H9 (cell line): ENCODE measurements at regions not wholly inside any gene's neighbourhood (a gene's known extent, or its start where the extent isn't known, plus 50 kb on each side); places are given as distances from the start of the nearest gene placed in this dataset.

Source experiments
- DNase-seq: peaks from one replicate; pipeline ENCODE4 v3.0.0-alpha.2; 2017
- H2AFZ ChIP-seq: one replicate; pipeline ENCODE4 v1.6.1; 2013; ENCODE audit warnings: mild to moderate bottlenecking, low read length, control low read depth, moderate library complexity
- H2AK5ac ChIP-seq: 2 replicates; pipeline ENCODE4 v1.6.1; 2013; ENCODE audit warnings: low read length, control low read depth, mixed read lengths; ENCODE audit not compliant: insufficient read length
- H2BK120ac ChIP-seq: one replicate; pipeline ENCODE4 v1.6.1; 2013; ENCODE audit warnings: low read depth, mild to moderate bottlenecking, low read length, control low read depth, inconsistent platforms; ENCODE audit not compliant: poor library complexity, severe bottlenecking
- H2BK12ac ChIP-seq: 2 replicates; pipeline ENCODE4 v1.6.1; 2013; ENCODE audit warnings: low read length, control low read depth, mixed read lengths, low read depth; ENCODE audit not compliant: insufficient read length
- H2BK15ac ChIP-seq: 2 replicates; pipeline ENCODE4 v1.6.1; 2013; ENCODE audit warnings: low read depth, low read length, control low read depth
- H2BK20ac ChIP-seq: one replicate; pipeline ENCODE4 v1.6.1; 2013; ENCODE audit warnings: low read depth, mild to moderate bottlenecking, low read length, control low read depth, inconsistent platforms; ENCODE audit not compliant: poor library complexity, severe bottlenecking
- H2BK5ac ChIP-seq: 2 replicates; pipeline ENCODE4 v1.6.1; 2013; ENCODE audit warnings: low read length, control low read depth, mixed read lengths; ENCODE audit not compliant: insufficient read length
- H3K14ac ChIP-seq: 2 replicates; pipeline ENCODE4 v1.6.1; 2013; ENCODE audit warnings: low read length, control low read depth; ENCODE audit not compliant: insufficient read depth
- H3K18ac ChIP-seq: 2 replicates; pipeline ENCODE4 v1.6.1; 2013; ENCODE audit warnings: low read depth, mild to moderate bottlenecking, mixed read lengths, low read length, control low read depth; ENCODE audit not compliant: insufficient read length
- H3K23ac ChIP-seq: 2 replicates; pipeline ENCODE4 v1.6.1; 2013; ENCODE audit warnings: low read length, control low read depth, mixed read lengths, low read depth; ENCODE audit not compliant: insufficient read length
- H3K23me2 ChIP-seq: 2 replicates; pipeline ENCODE4 v1.6.1; 2013; ENCODE audit warnings: low read depth, mild to moderate bottlenecking, mixed read lengths, low read length, control low read depth; ENCODE audit not compliant: insufficient read length, poor library complexity, severe bottlenecking
- H3K27ac ChIP-seq: 2 replicates; pipeline ENCODE4 v1.5.1; 2013; ENCODE audit warnings: low read length, control low read depth, mixed read lengths, low read depth; ENCODE audit not compliant: insufficient read length
- H3K27me3 ChIP-seq: 2 replicates; pipeline ENCODE4 v1.6.1; 2013; ENCODE audit warnings: low read length, control low read depth, inconsistent platforms; ENCODE audit not compliant: insufficient read depth
- H3K4ac ChIP-seq: 2 replicates; pipeline ENCODE4 v1.6.1; 2013; ENCODE audit warnings: low read depth, mild to moderate bottlenecking, control low read depth, inconsistent platforms, low read length, moderate library complexity
- H3K4me1 ChIP-seq: 2 replicates; pipeline ENCODE4 v1.6.1; 2013; ENCODE audit warnings: low read length, control low read depth, inconsistent platforms; ENCODE audit not compliant: insufficient read depth
- H3K4me2 ChIP-seq: 2 replicates; pipeline ENCODE4 v1.6.1; 2013; ENCODE audit warnings: low read length, control low read depth, mixed read lengths; ENCODE audit not compliant: insufficient read length, insufficient read depth
- H3K56ac ChIP-seq: 2 replicates; pipeline ENCODE4 v1.6.1; 2013; ENCODE audit warnings: low read depth, mild to moderate bottlenecking, mixed read lengths, low read length, control low read depth; ENCODE audit not compliant: insufficient read length
- H3K79me1 ChIP-seq: 2 replicates; pipeline ENCODE4 v1.6.1; 2013; ENCODE audit warnings: low read depth, mild to moderate bottlenecking, moderate library complexity, low read length, control low read depth, inconsistent platforms; ENCODE audit not compliant: insufficient read depth, poor library complexity, severe bottlenecking
- H3K79me2 ChIP-seq: 2 replicates; pipeline ENCODE4 v1.6.1; 2013; ENCODE audit warnings: low read length, control low read depth, inconsistent platforms; ENCODE audit not compliant: insufficient read depth
- H3K9ac ChIP-seq: 2 replicates; pipeline ENCODE4 v1.6.1; 2013; ENCODE audit warnings: low read length, control low read depth, mixed read lengths; ENCODE audit not compliant: insufficient read length; ENCODE audit errors: extremely low read depth
- H3K9me3 ChIP-seq: one replicate; pipeline ENCODE4 v1.6.1; 2013; ENCODE audit warnings: low read depth, low read length, inconsistent platforms; ENCODE audit not compliant: control insufficient read depth
- H3T11ph ChIP-seq: one replicate; pipeline ENCODE4 v1.6.1; 2013; ENCODE audit warnings: mild to moderate bottlenecking, low read length, control low read depth, inconsistent platforms
- H4K20me1 ChIP-seq: one replicate; pipeline ENCODE4 v1.6.1; 2013; ENCODE audit not compliant: control insufficient read depth, insufficient read length, insufficient read depth
- H4K5ac ChIP-seq: 2 replicates; pipeline ENCODE4 v1.6.1; 2013; ENCODE audit warnings: low read depth, mild to moderate bottlenecking, mixed read lengths, low read length, control low read depth; ENCODE audit not compliant: insufficient read length
- H4K8ac ChIP-seq: replicated peaks from 2 replicates; pipeline ENCODE4 v1.6.1; 2013; ENCODE audit warnings: low read length, control low read depth, mixed read lengths, low read depth; ENCODE audit not compliant: insufficient read length
- H4K91ac ChIP-seq: 2 replicates; pipeline ENCODE4 v1.6.1; 2013; ENCODE audit warnings: low read depth, mild to moderate bottlenecking, moderate library complexity, mixed read lengths, low read length, control low read depth; ENCODE audit not compliant: insufficient read length
- H3K27ac Mint-ChIP-seq, 3 experiments: 2 replicates in 2 of 3; 3 replicates in 1 of 3; pipeline ENCODE4 v1.8.0; 2020 to 2021; ENCODE audit warnings: mixed read lengths in 3 of 3, mild to moderate bottlenecking in 1 of 3, moderate library complexity in 1 of 3
- H3K27me3 Mint-ChIP-seq: 2 replicates; pipeline ENCODE4 v1.8.0; 2021; ENCODE audit warnings: low read depth, mild to moderate bottlenecking, moderate library complexity, mixed read lengths
- H3K36me3 Mint-ChIP-seq, 3 experiments: 2 replicates in 2 of 3; 3 replicates in 1 of 3; pipeline ENCODE4 v1.8.0; 2020 to 2021; ENCODE audit warnings: low read depth in 3 of 3, mixed read lengths in 3 of 3; ENCODE audit not compliant: insufficient read depth in 1 of 3
- H3K4me1 Mint-ChIP-seq, 2 experiments: 2 replicates each; pipeline ENCODE4 v1.8.0; 2020; ENCODE audit warnings: mixed read lengths in 2 of 2
- H3K4me3 Mint-ChIP-seq, 2 experiments: 2 replicates in 1 of 2; 3 replicates in 1 of 2; pipeline ENCODE4 v1.8.0; 2020 to 2021; ENCODE audit warnings: mild to moderate bottlenecking in 2 of 2, mixed read lengths in 2 of 2, moderate library complexity in 1 of 2
- H3K9me3 Mint-ChIP-seq, 2 experiments: 2 replicates in 1 of 2; 3 replicates in 1 of 2; pipeline ENCODE4 v1.8.0; 2020; ENCODE audit warnings: mild to moderate bottlenecking in 2 of 2, mixed read lengths in 2 of 2, moderate library complexity in 1 of 2
- CTCF ChIP-seq: fragments of 200-600 bp; sonication (generic); conservative IDR thresholded peaks from 3 replicates; pipeline ENCODE4 v1.8.0; 2021; ENCODE audit warnings: antibody characterized with exemption, mild to moderate bottlenecking
- WGBS: extraction: QIAGEN DNeasy Blood & Tissue Kit; methylation state at CpG from one replicate; pipeline ENCODE4 v1.1.7; 2013; ENCODE audit warnings: missing lambda C conversion rate, low lambda C conversion rate, mixed read lengths; ENCODE audit not compliant: insufficient read length; ENCODE audit errors: extremely low coverage; 5-methylcytosine and 5-hydroxymethylcytosine counted together

DNA sequence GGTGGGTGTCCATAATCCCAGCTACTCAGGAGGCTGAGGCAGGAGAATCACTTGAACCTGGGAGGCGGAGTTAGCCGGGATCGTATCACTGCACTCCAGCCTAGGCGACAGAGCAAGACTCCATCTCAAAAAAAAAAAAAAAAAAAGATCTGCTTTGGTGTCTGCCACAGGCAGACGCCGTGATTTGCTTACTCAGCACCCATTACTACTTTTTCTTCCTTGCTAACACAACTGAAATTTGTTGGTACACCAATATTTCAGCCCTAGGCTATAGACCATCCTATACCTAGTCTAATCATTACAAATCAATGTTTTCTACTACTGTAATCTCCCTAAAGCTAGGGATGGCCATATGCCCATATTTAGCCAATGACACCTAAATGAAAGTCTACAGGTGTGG is 53.5 kb upstream of the PARD3 start:
- Histone ChIP-seq H3K4me1 (no peaks in the 10 kb centered on the region), H3K23ac (no peak overlapping the region), H4K5ac (no peak overlapping the region), H2BK15ac (no peak overlapping the region), H3T11ph (no peak overlapping the region), H2BK20ac (no peak overlapping the region), H2AK5ac (no peak overlapping the region), H2BK5ac (no peak overlapping the region), H4K91ac (no peak overlapping the region), H3K23me2 (no peaks in the 10 kb centered on the region), H3K4me2 (no peak overlapping the region), H4K8ac (no peak overlapping the region), H3K18ac (no peak overlapping the region), H3K27me3 (no peaks in the 10 kb centered on the region), H2AFZ (no peak overlapping the region), H3K27ac (no peak overlapping the region), H4K20me1 (no peaks in the 10 kb centered on the region), H3K14ac (no peak overlapping the region), H3K9me3 (no peaks in the 10 kb centered on the region), H3K4ac (no peak overlapping the region), H3K9ac (no peak overlapping the region), H3K79me2 (no peaks in the 10 kb centered on the region), H3K56ac (no peak overlapping the region), H2BK120ac (no peak overlapping the region), H3K79me1 (no peaks in the 10 kb centered on the region), H2BK12ac (no peak overlapping the region)
- Mint-ChIP-seq H3K27ac (no peak overlapping the region), H3K4me1 (peaks cover 12 to 19% of the 10 kb centered on the region in 2 experiments), H3K9me3 (no peaks in the 10 kb centered on the region; a peak in 1 of 5 replicates), H3K4me3 (no peak overlapping the region; a peak in 1 of 5 replicates), H3K27me3 (no peaks in the 10 kb centered on the region; the same call in 1 of the 2 replicates), H3K36me3 (no peaks in the 10 kb centered on the region)
- no CpG with 5 or more reads among the region's 6 CpGs for WGBS
- DNase-seq = no peak
- TF ChIP-seq CTCF = no peak
